ENCODE measurements at regions not wholly inside any gene's neighbourhood (a gene's known extent, or its start where the extent isn't known, plus 50 kb on each side); places are given as distances from the start of the nearest gene placed in this dataset.

GRCh38 chr15:46617507-46617906, 982.7 kb downstream of the SQOR start:
- TF ChIP-seq, protein P1, sequence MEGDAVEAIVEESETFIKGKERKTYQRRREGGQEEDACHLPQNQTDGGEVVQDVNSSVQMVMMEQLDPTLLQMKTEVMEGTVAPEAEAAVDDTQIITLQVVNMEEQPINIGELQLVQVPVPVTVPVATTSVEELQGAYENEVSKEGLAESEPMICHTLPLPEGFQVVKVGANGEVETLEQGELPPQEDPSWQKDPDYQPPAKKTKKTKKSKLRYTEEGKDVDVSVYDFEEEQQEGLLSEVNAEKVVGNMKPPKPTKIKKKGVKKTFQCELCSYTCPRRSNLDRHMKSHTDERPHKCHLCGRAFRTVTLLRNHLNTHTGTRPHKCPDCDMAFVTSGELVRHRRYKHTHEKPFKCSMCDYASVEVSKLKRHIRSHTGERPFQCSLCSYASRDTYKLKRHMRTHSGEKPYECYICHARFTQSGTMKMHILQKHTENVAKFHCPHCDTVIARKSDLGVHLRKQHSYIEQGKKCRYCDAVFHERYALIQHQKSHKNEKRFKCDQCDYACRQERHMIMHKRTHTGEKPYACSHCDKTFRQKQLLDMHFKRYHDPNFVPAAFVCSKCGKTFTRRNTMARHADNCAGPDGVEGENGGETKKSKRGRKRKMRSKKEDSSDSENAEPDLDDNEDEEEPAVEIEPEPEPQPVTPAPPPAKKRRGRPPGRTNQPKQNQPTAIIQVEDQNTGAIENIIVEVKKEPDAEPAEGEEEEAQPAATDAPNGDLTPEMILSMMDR (IDR thresholded peaks at IDR 0.05) = no peak
- no peak for TF ChIP-seq POLR2A (IDR thresholded peaks at IDR 0.05)

Data from thyroid gland (tissue), 4 donors.